GM18870 (cell line): ENCODE measurements at regions not wholly inside any gene's neighbourhood (a gene's known extent, or its start where the extent isn't known, plus 50 kb on each side); places are given as distances from the start of the nearest gene placed in this dataset.
"Not testable (repeated sequence)": the region's sequence is repeated elsewhere in the genome, so short reads cannot be mapped to it uniquely, and the experiment has no call there.

Experiments
- ATAC-seq: cut with Tn5 transposase; IDR thresholded peaks from one replicate; pipeline ENCODE4 v1.9.1; 2021; ENCODE audit warnings: moderate library complexity; ENCODE audit not compliant: unreplicated experiment

DNA sequence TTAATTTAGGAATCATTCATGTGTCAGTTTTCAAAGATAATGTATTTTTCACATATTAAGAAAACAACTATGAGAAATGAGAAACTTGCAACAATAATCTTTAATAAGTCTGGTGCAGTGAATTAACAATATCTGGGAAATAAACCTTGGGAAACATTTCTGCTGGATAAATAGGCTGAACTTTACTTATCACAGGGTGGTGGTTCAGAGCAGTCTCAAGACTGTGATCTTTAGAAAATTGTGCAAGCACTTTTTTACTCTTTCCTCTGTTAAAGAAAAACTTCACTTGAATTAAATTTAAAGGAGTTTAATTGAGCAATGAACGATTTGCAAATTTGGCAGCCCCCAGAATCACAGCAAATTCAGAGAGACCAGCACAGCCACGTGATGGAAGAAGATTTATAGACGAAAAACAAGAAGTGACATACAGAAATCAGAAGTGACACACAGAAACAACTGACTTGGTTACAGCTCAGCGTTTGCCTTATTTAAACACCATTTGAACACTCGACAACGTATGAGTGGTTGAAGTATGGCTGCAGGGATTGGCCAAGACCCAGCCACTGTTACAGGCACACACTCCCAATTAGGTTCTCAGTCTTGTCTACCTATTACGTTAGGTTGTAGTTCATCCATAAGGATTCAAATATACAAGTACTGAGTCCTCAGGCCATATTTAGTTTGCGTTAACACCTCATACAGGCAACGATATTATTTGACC, 631.9 kb downstream of the SLCO4C1 start:
- ATAC-seq = no peak

- ATAC-seq = no peak
These were observed 632.5 kb downstream of the SLCO4C1 start for GRCh38 chr5:101663543-101663942.

DNA sequence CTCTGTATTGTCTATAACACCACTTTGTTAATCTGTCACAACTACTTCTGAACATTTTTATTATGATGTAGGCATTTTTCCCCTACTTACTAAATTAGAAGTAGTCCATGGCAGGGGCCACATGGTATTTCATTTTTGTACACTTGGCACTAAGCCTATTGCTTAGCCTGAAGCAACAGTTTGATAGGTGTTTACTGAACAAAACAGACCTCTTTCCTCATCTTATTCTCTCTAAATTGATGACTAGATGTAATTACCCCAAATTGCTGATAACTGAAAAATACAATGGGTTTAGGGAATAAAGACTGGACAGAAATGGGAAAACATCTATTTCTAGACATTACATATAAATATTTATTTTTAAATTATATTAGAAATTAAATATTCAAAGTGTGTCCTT, 633.8 kb downstream of the SLCO4C1 start:
- no peak for ATAC-seq

- no peak for ATAC-seq
These were observed 637.7 kb downstream of the SLCO4C1 start for GRCh38 chr5:101658433-101658832.

- no peak for ATAC-seq
These were observed 642.1 kb downstream of the SLCO4C1 start for GRCh38 chr5:101653996-101654395.

GRCh38 chr5:101647861-101648260, 648.2 kb downstream of the SLCO4C1 start:
- no peak for ATAC-seq

DNA sequence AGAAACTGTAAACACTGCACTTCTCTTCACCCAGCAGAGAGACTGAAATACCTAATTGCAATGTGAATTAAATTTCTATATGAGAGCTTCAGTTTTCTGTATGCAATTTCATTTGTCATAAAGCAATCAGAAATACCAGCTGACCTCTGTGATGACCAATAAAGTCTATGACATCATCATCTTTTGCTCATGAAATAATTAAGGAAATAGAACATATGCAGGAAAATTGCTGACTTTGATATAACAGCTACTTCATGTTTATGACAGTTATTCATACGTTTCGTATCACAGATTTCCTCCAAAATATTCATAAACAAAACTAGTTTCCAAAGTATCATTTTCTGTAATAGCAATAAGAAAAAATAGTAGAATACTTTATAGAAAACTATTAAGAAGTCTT, 652.3 kb downstream of the SLCO4C1 start:
- ATAC-seq = no peak

DNA sequence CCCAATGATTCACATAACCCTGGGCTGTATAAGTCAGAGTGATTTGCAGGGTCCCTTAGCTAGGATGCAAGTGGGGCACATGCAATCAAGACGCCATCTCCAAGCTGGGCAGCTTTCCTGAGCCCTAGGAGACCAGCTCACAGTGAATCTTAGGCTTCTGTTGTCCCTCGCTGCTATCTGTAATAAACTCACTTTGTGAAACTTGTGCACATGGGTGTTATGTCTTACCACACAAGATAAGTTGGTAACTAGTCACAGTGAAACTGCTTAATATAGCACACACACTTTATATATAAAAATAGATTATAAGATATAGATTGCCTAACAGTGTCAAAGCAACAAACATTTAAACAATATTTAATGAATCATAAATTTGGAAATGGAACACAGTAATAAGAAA, 658.5 kb downstream of the SLCO4C1 start:
- ATAC-seq = no peak

DNA sequence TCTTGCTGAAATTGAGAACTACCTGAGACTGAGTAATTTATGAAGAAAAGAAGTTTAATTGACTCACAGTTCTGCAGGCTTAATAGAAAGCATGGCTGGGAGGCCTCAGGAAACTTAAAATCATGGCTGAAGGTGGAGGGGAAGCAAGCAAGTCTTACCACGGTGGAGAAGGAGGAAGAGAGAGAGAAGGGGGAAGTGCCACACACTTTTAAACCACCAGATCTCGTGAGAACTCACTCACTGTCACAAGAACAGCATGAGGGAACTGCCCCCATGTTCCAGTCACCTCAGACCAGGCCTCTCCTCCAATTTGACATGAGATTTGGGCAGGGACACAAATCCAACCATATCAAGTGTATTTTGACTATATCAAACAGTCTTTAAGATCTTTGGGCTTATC, 668.3 kb downstream of the SLCO4C1 start:
- not testable (repeated sequence) for ATAC-seq

DNA sequence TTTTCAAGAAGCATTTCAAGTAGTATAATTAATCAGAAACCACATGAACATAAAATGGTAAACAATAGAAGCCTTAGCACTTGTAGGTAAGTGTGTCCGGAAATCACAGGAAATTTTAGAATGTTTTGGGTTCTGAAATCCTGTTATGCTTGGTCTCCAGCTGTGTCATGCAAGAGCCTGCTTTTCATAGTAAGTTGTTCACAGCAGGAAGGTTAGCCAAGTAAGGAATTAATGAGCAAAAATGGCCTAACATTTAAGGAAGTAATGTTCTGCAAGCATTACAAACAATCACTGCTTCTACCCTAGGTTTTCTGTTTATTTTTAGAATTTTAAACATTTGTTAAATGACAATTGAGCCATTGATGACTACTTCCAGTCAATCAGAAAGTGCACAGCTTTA, 669.5 kb downstream of the SLCO4C1 start:
- no peak for ATAC-seq

GRCh38 chr5:101611039-101611438, 685.0 kb downstream of the SLCO4C1 start:
- ATAC-seq = no peak

- ATAC-seq = no peak
These were observed 687.8 kb downstream of the SLCO4C1 start for GRCh38 chr5:101608322-101608721.

DNA sequence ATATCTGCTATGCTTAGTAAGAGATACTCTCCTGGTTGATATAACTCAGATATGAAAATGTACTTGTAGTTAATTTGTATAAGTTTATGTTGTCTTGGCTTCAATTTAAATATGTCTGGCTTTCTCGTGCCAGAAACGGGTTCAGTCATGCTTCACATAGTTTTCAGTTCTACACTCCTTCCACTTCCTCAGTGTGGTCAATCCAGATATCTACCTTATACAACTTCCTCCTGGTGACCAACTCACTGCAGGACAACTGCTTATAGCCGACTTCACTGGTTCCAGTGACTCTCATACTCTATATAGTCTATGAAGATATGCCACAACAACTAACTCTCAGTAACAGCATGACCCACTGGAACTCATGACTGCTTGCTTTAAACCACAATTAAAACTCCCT, 690.4 kb downstream of the SLCO4C1 start:
- peak; percentile 72 for ATAC-seq

DNA sequence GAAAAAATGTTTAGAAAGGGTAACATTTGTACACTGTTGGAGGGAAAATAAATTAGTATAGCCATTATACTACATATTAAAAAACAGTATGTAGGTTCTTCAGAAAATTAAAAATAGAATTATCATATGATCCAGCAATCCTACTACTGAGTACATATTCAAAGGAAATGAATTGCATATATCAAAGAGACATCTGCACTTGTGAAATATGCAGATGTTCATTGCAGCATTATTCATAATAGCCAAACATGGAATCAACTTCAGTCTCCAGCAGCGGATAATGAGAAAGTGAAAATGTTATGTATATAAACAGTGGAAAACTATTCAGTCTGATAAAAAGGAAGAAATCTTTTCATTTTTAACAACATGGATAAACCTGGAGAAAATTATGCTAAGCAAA, 695.5 kb downstream of the SLCO4C1 start:
- ATAC-seq = no peak

- no peak for ATAC-seq
These were observed 687.3 kb upstream of the ST8SIA4 start for GRCh38 chr5:101590384-101590783.

GRCh38 chr5:101585366-101585765, 682.3 kb upstream of the ST8SIA4 start:
- ATAC-seq = no peak

- ATAC-seq = no peak
These were observed 677.5 kb upstream of the ST8SIA4 start for GRCh38 chr5:101580591-101580990.

GRCh38 chr5:101574017-101574416, 670.9 kb upstream of the ST8SIA4 start:
- no peak for ATAC-seq

- ATAC-seq = no peak
These were observed 657.9 kb upstream of the ST8SIA4 start for GRCh38 chr5:101561018-101561417.

DNA sequence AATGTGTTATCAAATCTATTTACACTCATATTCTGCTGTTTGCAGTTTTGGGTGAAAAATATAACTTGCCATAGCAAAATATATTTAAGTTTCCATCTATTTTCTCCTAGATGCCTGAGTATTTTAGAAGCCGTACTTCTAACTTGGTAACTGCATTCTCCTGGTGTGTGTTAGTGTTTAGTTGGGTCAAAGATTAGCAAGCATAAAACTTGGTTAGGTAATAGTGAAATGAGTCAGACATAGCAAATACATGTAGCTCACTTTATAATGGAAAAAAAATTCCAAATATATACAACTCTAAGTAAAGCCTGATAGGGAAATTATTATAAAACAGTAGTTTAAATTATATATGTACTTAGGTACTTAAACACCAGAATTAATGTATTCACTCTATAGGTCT, 640.7 kb upstream of the ST8SIA4 start:
- ATAC-seq = no peak

DNA sequence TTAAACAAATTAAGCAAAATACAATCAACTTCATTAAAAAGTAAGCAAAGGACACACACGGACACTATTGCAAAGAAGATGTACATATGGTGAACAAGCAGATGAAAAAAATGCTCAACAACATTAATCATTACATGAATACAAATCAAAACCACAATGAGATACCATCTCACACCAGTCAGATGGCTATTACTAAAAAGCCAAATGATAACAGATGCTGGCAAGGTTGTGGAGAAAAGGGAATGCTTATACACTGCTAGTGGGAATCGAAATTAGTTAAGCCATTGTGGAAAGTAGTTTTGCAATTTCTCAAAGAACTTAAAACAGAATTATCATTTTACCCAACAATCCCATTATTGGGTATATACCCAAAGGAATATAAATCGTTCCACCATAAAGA, 636.2 kb upstream of the ST8SIA4 start:
- ATAC-seq = no peak

DNA sequence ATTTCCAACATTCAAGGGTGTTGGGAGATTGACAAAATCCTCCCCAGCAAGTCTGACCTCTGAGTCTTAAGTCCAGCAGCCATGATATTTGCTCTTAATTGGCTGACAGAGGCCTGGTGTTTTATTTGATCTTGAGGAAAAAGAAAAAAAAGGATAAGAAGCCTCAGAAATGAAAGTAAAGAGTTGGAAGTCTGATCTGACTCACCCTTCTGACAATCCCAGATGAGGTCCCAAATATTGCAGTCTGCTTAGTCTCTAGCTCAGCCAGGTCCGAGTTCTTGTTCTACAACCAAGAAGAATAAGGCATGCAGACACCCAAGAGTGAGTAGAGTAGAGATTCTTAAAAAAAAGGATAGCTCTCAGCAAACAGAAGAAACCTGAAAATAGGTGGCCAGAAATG, 632.5 kb upstream of the ST8SIA4 start:
- no peak for ATAC-seq

GRCh38 chr5:101534491-101535110, 631.5 kb upstream of the ST8SIA4 start:
- no peak for ATAC-seq
